IMR-90 (cell line): ENCODE measurements at regions not wholly inside any gene's neighbourhood (a gene's known extent, or its start where the extent isn't known, plus 50 kb on each side); places are given as distances from the start of the nearest gene placed in this dataset.

Source experiments
- ATAC-seq: fragments of 200-7000 bp; cut with Tn5 transposase; 2 replicates; pipeline ENCODE4 v1.9.1; 2020; ENCODE audit warnings: low read depth, mild to moderate bottlenecking, moderate library complexity
- BruUV-seq: library from RNA; stranded (reverse); fragments of 400-500 nt; replicated peaks from 2 replicates; lab custom pipeline; 2021; lab: Mats Ljungman, UMichigan
- CTCF ChIA-PET: fragments of 300-600 bp; formaldehyde crosslinking; extraction: SDS; loops from one replicate; lab custom pipeline; 2021; ENCODE audit warnings: antibody characterized with exemption; lab: Yijun Ruan, JAX
- POLR2A ChIA-PET: fragments of 300-600 bp; sonication (Branson Sonifier 250); formaldehyde crosslinking; loops from one replicate; lab custom pipeline; 2022; ENCODE audit warnings: antibody characterized with exemption; ENCODE audit not compliant: unreplicated experiment; lab: Charles Lee
- DNase-seq: peaks from one replicate; pipeline ENCODE4 v3.0.0; 2013
- H2AFZ ChIP-seq: replicated peaks from 2 replicates; pipeline ENCODE3; 2013; ENCODE audit warnings: low read length, mild to moderate bottlenecking; ENCODE audit not compliant: poor library complexity
- H2AK5ac ChIP-seq: 2 replicates; pipeline ENCODE4 v1.6.1; 2013; ENCODE audit warnings: low read depth, low read length, inconsistent platforms
- H2AK9ac ChIP-seq: replicated peaks from 2 replicates; pipeline ENCODE3; 2013; ENCODE audit warnings: mild to moderate bottlenecking, low read depth, low read length, moderate library complexity; ENCODE audit not compliant: poor library complexity
- H2BK120ac ChIP-seq: 2 replicates; pipeline ENCODE4 v1.6.1; 2013; ENCODE audit warnings: low read depth, low read length, inconsistent platforms
- H2BK15ac ChIP-seq: 3 replicates; pipeline ENCODE4 v1.6.1; 2013; ENCODE audit warnings: low read depth, low read length, inconsistent platforms
- H2BK20ac ChIP-seq: 2 replicates; pipeline ENCODE4 v1.6.1; 2013; ENCODE audit warnings: low read depth, mild to moderate bottlenecking, inconsistent platforms, low read length, moderate library complexity
- H2BK5ac ChIP-seq: 2 replicates; pipeline ENCODE4 v1.6.1; 2013; ENCODE audit warnings: mild to moderate bottlenecking, low read depth, low read length, inconsistent platforms; ENCODE audit not compliant: poor library complexity, severe bottlenecking
- H3K14ac ChIP-seq: replicated peaks from 2 replicates; pipeline ENCODE4 v1.6.1; 2013; ENCODE audit warnings: low read depth, low read length, inconsistent platforms
- H3K18ac ChIP-seq: 2 replicates; pipeline ENCODE4 v1.6.1; 2013; ENCODE audit warnings: low read depth, low read length, control low read depth
- H3K23ac ChIP-seq: 2 replicates; pipeline ENCODE4 v1.6.1; 2013; ENCODE audit warnings: low read depth, low read length, inconsistent platforms
- H3K27ac ChIP-seq: 2 replicates; pipeline ENCODE4 v1.5.1; 2013; ENCODE audit warnings: mild to moderate bottlenecking, control low read depth, low read length; ENCODE audit not compliant: insufficient read depth
- H3K27me3 ChIP-seq: 2 replicates; pipeline ENCODE4 v1.6.1; 2013; ENCODE audit warnings: low read length; ENCODE audit not compliant: control insufficient read depth, insufficient read depth
- H3K36me3 ChIP-seq: 2 replicates; pipeline ENCODE4 v1.6.1; 2013; ENCODE audit warnings: low read length, mixed read lengths; ENCODE audit not compliant: control insufficient read depth, insufficient read depth
- H3K4ac ChIP-seq: 2 replicates; pipeline ENCODE4 v1.6.1; 2013; ENCODE audit warnings: low read depth, low read length, inconsistent platforms
- H3K4me1 ChIP-seq: 2 replicates; pipeline ENCODE4 v1.6.1; 2013; ENCODE audit warnings: low read length, mixed read lengths; ENCODE audit not compliant: control insufficient read depth, insufficient read depth
- H3K4me2 ChIP-seq: 2 replicates; pipeline ENCODE4 v1.6.1; 2013; ENCODE audit warnings: low read depth, mild to moderate bottlenecking, control low read depth, low read length, moderate library complexity
- H3K4me3 ChIP-seq: 2 replicates; pipeline ENCODE4 v1.5.1; 2013; ENCODE audit warnings: low read depth, mild to moderate bottlenecking, control low read depth, low read length, moderate library complexity; ENCODE audit not compliant: insufficient read depth
- H3K56ac ChIP-seq: 2 replicates; pipeline ENCODE4 v1.6.1; 2013; ENCODE audit warnings: low read length, inconsistent platforms; ENCODE audit not compliant: insufficient read depth; ENCODE audit errors: extremely low read depth
- H3K79me1 ChIP-seq, 2 experiments: 2 replicates each; pipeline ENCODE4 v1.6.1; 2013; ENCODE audit warnings: low read length in 2 of 2, inconsistent platforms in 1 of 2, low read depth in 1 of 2
- H3K9ac ChIP-seq: 2 replicates; pipeline ENCODE4 v1.6.1; 2013; ENCODE audit warnings: low read depth, low read length, control low read depth
- H3K9me1 ChIP-seq: 2 replicates; pipeline ENCODE4 v1.6.1; 2013; ENCODE audit warnings: low read length, inconsistent platforms; ENCODE audit not compliant: insufficient read depth
- H3K9me3 ChIP-seq: 2 replicates; pipeline ENCODE4 v1.6.1; 2013; ENCODE audit warnings: low read length; ENCODE audit not compliant: control insufficient read depth, insufficient read depth
- H4K20me1 ChIP-seq: 2 replicates; pipeline ENCODE4 v1.6.1; 2013; ENCODE audit warnings: low read length, inconsistent platforms; ENCODE audit not compliant: insufficient read depth
- H4K5ac ChIP-seq: 2 replicates; pipeline ENCODE4 v1.6.1; 2013; ENCODE audit warnings: mild to moderate bottlenecking, low read depth, low read length, control low read depth
- H4K8ac ChIP-seq, 2 experiments: 2 replicates each; pipeline ENCODE4 v1.6.1; 2013; ENCODE audit warnings: low read depth in 2 of 2, low read length in 2 of 2, control low read depth in 1 of 2, inconsistent platforms in 1 of 2
- H4K91ac ChIP-seq: 2 replicates; pipeline ENCODE4 v1.6.1; 2013; ENCODE audit warnings: low read depth, low read length, inconsistent platforms; ENCODE audit not compliant: insufficient read depth
- CHD1 ChIP-seq: IDR thresholded peaks from 2 replicates; pipeline ENCODE4 v1.6.1; 2012; ENCODE audit warnings: low read depth, low read length, improper control_type of control experiment
- FOS ChIP-seq: fragments of 150-350 bp; IDR thresholded peaks from 2 replicates; pipeline ENCODE4 v1.6.1; 2016; ENCODE audit warnings: low read depth, low read length
- NFE2L2 ChIP-seq: fragments of 150-350 bp; IDR thresholded peaks from 2 replicates; pipeline ENCODE4 v1.6.1; 2016; ENCODE audit warnings: low read depth, mild to moderate bottlenecking, low read length
- RAD21 ChIP-seq: IDR thresholded peaks from 2 replicates; pipeline ENCODE4 v1.6.1; 2012; ENCODE audit warnings: low read length, improper control_type of control experiment
- RCOR1 ChIP-seq: IDR thresholded peaks from 2 replicates; pipeline ENCODE4 v1.6.1; 2012; ENCODE audit warnings: mild to moderate bottlenecking, low read length, improper control_type of control experiment; ENCODE audit not compliant: insufficient replicate concordance
- WGBS, 2 experiments: methylation state at CpG; one replicate each; pipeline versions ENCODE4 v1.1.5 to v1.1.7; 2013; ENCODE audit warnings: missing lambda C conversion rate in 2 of 2; ENCODE audit not compliant: insufficient read length in 1 of 2; ENCODE audit errors: extremely low coverage in 2 of 2; 5-methylcytosine and 5-hydroxymethylcytosine counted together
- dilution Hi-C: fragments of 300-500 bp; cut with HindIII; formaldehyde crosslinking; loops from one replicate; pipeline ENCODE4 v1.14.3; 2018; ENCODE audit warnings: low sequenced_read_pairs; ENCODE audit not compliant: unreplicated experiment
- in situ Hi-C: fragments of 300-500 bp; cut with MboI; formaldehyde crosslinking; loops from 3 replicates; pipeline ENCODE4 v1.14.3; 2019; ENCODE audit warnings: low sequenced_read_pairs, inconsistent platforms, mixed read lengths
- intact Hi-C: fragments of 100-400 bp; cut with micrococcal nuclease; formaldehyde crosslinking; loops from 2 replicates; pipeline ENCODE4 v1.10.0; 2022
- TF ChIP-seq, protein P1 (sequence below): fragments of 150-350 bp; IDR thresholded peaks from 2 replicates; pipeline ENCODE4 v1.6.1; 2016; ENCODE audit warnings: low read depth, mild to moderate bottlenecking, low read length, moderate library complexity, borderline replicate concordance

DNA sequence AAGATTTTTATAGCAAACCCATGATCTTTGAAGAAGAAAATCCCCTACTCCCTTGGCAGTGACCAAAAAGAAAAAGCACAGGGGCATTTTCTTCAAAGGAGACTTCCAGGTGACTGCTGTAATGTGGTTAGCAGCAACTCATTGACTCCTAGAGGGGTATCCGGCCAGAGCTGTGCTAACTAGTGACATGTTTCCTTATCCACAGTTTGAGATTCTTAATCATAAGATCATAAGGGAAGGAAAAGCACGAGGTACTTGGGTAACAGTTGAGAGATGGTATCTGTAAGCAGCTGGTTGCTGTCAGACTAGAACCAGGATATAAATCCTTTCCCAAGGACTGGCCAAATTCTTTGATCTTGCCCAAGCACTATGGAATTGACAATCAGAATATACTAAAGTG, 124.7 kb downstream of the MREG start:
- DNase-seq: no peak
- CTCF ChIA-PET: no interaction called here

More for the DNA sequence above, 124.7 kb downstream of the MREG start:
- H4K8ac ChIP-seq: no peak overlapping the region
- H3K27me3 ChIP-seq: no peaks in the 10 kb centered on the region
- dilution Hi-C loops (no loop called here), in situ Hi-C loops (no loop called here), intact Hi-C loops (no loop called here)
- H2BK5ac ChIP-seq: no peak overlapping the region
- no peak overlapping the region for H4K91ac ChIP-seq
- no peaks in the 10 kb centered on the region for H3K36me3 ChIP-seq
- H3K27ac ChIP-seq: no peak overlapping the region
- H3K9me3 ChIP-seq: no peaks in the 10 kb centered on the region
- H2BK20ac ChIP-seq: no peak overlapping the region
- H3K14ac ChIP-seq: no peak overlapping the region
- H3K56ac ChIP-seq: no peak overlapping the region
- H3K9ac ChIP-seq: no peak overlapping the region
- no peak overlapping the region for H3K18ac ChIP-seq
- no peak for TF ChIP-seq RAD21
- no peak for TF ChIP-seq CHD1
- TF ChIP-seq, protein P1, sequence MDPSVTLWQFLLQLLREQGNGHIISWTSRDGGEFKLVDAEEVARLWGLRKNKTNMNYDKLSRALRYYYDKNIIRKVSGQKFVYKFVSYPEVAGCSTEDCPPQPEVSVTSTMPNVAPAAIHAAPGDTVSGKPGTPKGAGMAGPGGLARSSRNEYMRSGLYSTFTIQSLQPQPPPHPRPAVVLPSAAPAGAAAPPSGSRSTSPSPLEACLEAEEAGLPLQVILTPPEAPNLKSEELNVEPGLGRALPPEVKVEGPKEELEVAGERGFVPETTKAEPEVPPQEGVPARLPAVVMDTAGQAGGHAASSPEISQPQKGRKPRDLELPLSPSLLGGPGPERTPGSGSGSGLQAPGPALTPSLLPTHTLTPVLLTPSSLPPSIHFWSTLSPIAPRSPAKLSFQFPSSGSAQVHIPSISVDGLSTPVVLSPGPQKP: no peak
- TF ChIP-seq FOS: no peak
- no peak for TF ChIP-seq NFE2L2
- no peak for TF ChIP-seq RCOR1
- H4K5ac ChIP-seq: no peak overlapping the region
- BruUV-seq: no TSS peak
- no CpG with 5 or more reads among the region's 2 CpGs for WGBS, 2 experiments
- H3K9me1 ChIP-seq: 0 out of 2 replicates have a peak, but pooled peaks cover 2% of the 10 kb centered on the region
- H2BK120ac ChIP-seq: no peak overlapping the region
- no peaks in the 10 kb centered on the region for H3K79me1 ChIP-seq
- H3K4me2 ChIP-seq: no peak overlapping the region
- no peak overlapping the region for H2AK9ac ChIP-seq
- no peak for ATAC-seq
- no peak overlapping the region for H2AFZ ChIP-seq
- H2AK5ac ChIP-seq: no peak overlapping the region
- POLR2A ChIA-PET: no interaction called here
- no peaks in the 10 kb centered on the region for H4K20me1 ChIP-seq
- no peaks in the 10 kb centered on the region for H3K4me1 ChIP-seq
- no peak overlapping the region for H3K4ac ChIP-seq
- H2BK15ac ChIP-seq: no peak overlapping the region
- no peak overlapping the region for H3K23ac ChIP-seq
- H3K4me3 ChIP-seq: no peak overlapping the region
